ENCODE measurements at regions not wholly inside any gene's neighbourhood (a gene's known extent, or its start where the extent isn't known, plus 50 kb on each side); places are given as distances from the start of the nearest gene placed in this dataset.

GRCh38 chr16:8283195-8283594, 307.1 kb downstream of the TMEM114 start:
- peak overlapping the region; percentile 72 for H3K27ac Mint-ChIP-seq
- H3K9me3 Mint-ChIP-seq = peaks cover 3% of the 10 kb centered on the region
- peak; percentile 29 for DNase-seq
- peaks cover 8% of the 10 kb centered on the region for H3K27me3 Mint-ChIP-seq (ENCODE audit: low read depth, poor library complexity)
- H3K4me1 Mint-ChIP-seq = peaks cover 50% of the 10 kb centered on the region
- TF ChIP-seq CTCF (IDR thresholded peaks at IDR 0.05) = no peak
- H3K36me3 Mint-ChIP-seq (ENCODE audit: low read depth) = no peaks in the 10 kb centered on the region
- peak overlapping the region; percentile 3 for H3K4me3 Mint-ChIP-seq

GRCh38 chr16:8278031-8278580, 312.2 kb downstream of the TMEM114 start:
- H3K4me1 Mint-ChIP-seq = peaks cover 27% of the 10 kb centered on the region
- no peaks in the 10 kb centered on the region for H3K36me3 Mint-ChIP-seq (ENCODE audit: low read depth)
- no peak overlapping the region for H3K27ac Mint-ChIP-seq
- no peak for TF ChIP-seq CTCF (IDR thresholded peaks at IDR 0.05)
- DNase-seq = no peak
- H3K4me3 Mint-ChIP-seq = no peak overlapping the region
- H3K27me3 Mint-ChIP-seq (ENCODE audit: low read depth, poor library complexity) = no peaks in the 10 kb centered on the region
- peaks cover 3% of the 10 kb centered on the region for H3K9me3 Mint-ChIP-seq

- H3K4me3 Mint-ChIP-seq = no peak overlapping the region
- no peak for DNase-seq
- H3K36me3 Mint-ChIP-seq (ENCODE audit: low read depth) = peaks cover 5% of the 10 kb centered on the region
- no peak overlapping the region for H3K27ac Mint-ChIP-seq
- peaks cover 9% of the 10 kb centered on the region for H3K27me3 Mint-ChIP-seq (ENCODE audit: low read depth, poor library complexity)
- peaks cover 5% of the 10 kb centered on the region for H3K4me1 Mint-ChIP-seq
- peaks cover 26% of the 10 kb centered on the region for H3K9me3 Mint-ChIP-seq
- no peak for TF ChIP-seq CTCF (IDR thresholded peaks at IDR 0.05)
These were observed 319.0 kb downstream of the TMEM114 start for GRCh38 chr16:8271344-8271743.

GRCh38 chr16:8262299-8262698, 328.0 kb downstream of the TMEM114 start:
- Mint-ChIP-seq H3K27me3 (ENCODE audit: low read depth, poor library complexity) (peaks cover 13% of the 10 kb centered on the region), H3K9me3 (peaks cover 9% of the 10 kb centered on the region), H3K4me3 (no peak overlapping the region), H3K36me3 (ENCODE audit: low read depth) (no peaks in the 10 kb centered on the region), H3K27ac (no peak overlapping the region), H3K4me1 (peaks cover 20% of the 10 kb centered on the region)
- no peak for TF ChIP-seq CTCF (IDR thresholded peaks at IDR 0.05)
- no peak for DNase-seq

- no peaks in the 10 kb centered on the region for H3K36me3 Mint-ChIP-seq (ENCODE audit: low read depth)
- no peak for TF ChIP-seq CTCF (IDR thresholded peaks at IDR 0.05)
- no peak overlapping the region for H3K27ac Mint-ChIP-seq
These were observed 330.2 kb downstream of the TMEM114 start for GRCh38 chr16:8260140-8260539.

GRCh38 chr16:8258523-8258922, 331.8 kb downstream of the TMEM114 start:
- Mint-ChIP-seq H3K36me3 (ENCODE audit: low read depth) (no peaks in the 10 kb centered on the region), H3K4me1 (peaks cover 17% of the 10 kb centered on the region), H3K9me3 (peaks cover 9% of the 10 kb centered on the region), H3K27me3 (ENCODE audit: low read depth, poor library complexity) (peaks cover 13% of the 10 kb centered on the region), H3K4me3 (no peak overlapping the region), H3K27ac (no peak overlapping the region)
- no peak for TF ChIP-seq CTCF (IDR thresholded peaks at IDR 0.05)
- DNase-seq = no peak

More at GRCh38 chr16:8260140-8260539, 330.2 kb downstream of the TMEM114 start:
- Mint-ChIP-seq H3K4me3 (no peak overlapping the region), H3K9me3 (peaks cover 9% of the 10 kb centered on the region), H3K27me3 (ENCODE audit: low read depth, poor library complexity) (peaks cover 10% of the 10 kb centered on the region), H3K4me1 (peaks cover 20% of the 10 kb centered on the region)
- no peak for DNase-seq

Data from nephron progenitor cell (in vitro differentiated cells).